HG03139 (cell line): ENCODE measurements at regions not wholly inside any gene's neighbourhood (a gene's known extent, or its start where the extent isn't known, plus 50 kb on each side); places are given as distances from the start of the nearest gene placed in this dataset.

ENCODE experiments used
- ATAC-seq: cut with Tn5 transposase; IDR thresholded peaks from one replicate; pipeline ENCODE4 v1.9.1; 2021; ENCODE audit not compliant: unreplicated experiment

DNA sequence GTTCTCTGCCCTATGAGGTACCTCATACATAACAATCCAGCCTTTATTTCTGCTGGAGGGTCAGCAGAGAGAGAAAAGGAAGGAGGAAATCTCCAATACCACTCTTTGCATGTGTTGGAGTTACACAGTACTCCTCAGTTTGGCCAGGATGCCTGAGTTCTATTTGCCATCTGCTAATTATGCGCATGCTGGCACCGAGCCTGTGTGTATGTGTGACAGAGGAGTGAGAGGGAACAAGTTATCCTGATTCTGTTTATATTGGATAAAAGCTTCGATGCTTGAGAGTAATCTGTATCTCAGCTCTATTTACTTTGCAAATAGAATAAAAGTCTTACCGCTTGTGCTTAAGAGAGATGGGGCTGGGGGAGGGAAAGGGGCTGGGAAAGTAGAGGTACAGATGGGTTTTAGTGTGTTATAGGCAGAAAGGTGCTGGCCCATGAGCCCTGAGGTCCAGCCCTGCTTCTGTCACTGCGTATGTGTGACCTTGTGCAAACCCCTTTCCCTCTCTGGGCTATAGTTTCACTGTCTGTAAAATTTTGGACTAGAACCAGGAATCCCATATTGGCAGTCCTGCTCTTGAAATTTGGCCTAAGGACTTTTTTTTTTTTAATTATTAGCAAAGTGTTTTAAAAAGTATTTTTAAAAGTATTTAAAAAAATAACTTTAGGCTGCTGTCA lies 54.5 kb upstream of the PLXNA2 start:
- no peak for ATAC-seq

DNA sequence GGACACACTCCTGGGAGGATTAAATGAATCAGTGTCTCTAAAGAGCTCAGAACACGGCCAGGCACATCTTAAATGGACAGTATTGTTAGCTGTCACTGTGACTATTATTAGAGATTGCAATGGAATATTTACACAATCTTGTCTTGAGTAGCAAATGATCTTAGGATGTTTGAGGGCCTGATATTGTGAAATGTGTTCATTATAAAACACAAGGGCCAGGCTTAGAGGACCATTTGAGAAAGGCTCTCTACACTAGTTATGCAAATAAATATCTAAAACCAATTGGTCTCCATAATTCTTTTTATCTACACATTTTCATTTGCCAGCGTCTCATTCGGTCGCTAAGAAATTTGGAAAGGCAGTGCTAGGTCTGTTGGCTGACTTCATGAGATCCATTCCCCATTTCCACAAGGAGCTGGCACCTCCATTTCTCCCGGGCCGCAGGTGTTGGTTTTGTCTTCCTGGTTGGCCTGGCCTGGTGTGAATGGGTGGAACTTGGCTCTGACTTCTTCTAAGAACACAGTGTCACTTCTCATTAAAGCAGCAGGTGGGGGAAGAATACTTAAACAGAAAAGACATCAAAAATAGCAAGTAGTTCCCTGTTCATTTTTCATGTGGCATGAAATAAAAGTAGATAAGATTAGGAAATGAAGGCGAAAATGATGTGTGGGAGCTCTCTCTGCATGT lies 56.0 kb upstream of the PLXNA2 start:
- ATAC-seq, result no peak

DNA sequence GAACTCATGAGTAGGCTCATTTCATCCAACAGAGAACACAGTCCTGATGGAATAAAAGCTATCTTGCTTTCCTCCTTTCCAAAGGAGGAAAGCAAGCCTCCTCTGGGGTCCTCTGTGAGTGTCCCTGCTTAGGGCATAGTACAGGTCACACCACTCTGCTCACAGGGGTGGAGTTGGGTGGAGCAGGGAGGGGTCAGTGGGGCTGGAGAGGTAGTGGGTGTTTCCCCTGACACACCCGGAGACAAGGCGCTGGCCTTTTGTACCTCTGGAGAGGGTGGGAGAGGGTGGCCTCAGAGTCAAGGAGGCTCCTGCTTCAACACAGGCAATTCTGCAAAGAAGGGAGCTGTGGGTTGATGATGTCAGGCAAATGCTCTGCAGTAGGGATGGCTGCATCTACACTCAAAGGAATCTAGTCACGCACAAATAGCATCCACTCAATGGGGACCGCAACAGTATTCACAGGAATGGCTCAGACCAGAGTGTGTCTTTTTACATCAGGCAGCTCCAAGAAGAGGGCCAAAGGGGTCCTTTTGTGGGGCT lies 58.6 kb upstream of the PLXNA2 start:
- no peak for ATAC-seq

DNA sequence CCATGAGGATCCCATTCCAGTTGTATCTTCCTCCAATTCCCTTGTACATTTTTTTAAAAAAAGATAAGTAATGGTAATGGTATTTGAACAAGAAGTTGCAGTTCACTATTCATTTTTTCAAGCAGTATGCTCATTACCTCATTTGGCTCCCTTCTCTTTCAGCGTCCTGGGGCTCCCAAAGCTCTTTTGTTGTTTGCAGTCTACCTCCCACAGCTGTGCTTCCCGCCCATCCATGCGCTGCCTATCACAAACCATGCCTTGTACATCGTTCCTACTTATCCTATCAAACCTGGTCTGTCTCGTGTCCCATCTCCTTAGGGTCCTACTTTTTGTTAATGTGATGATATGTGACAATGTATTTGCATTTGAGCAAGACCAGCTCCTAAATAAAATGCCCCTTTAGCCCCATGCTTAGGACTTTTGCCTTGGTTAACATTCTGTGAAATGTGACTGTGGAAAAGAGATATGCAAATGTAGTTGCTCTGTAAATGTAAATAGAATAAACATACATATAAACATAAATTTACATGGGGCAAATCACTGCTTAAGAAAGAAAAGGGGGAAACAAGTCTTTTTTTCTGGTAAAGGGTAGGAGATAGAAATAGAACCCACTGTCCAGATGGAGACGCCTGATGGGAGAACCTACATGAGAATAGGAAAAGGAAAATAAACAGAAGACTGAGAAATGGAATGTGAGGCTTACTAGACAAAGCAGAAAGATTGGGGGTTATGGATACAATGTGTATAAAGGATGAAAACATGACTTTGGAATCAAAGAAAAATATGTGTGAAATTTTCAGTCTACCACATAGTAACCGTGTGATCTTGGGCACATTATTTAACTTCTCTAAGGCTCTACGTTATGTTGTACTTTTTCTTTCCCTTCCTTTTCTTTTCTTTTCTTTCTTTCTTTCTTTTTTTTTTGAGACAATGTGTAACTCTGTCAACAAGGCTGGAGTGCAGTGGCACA lies 59.8 kb upstream of the PLXNA2 start:
- ATAC-seq, result no peak

DNA sequence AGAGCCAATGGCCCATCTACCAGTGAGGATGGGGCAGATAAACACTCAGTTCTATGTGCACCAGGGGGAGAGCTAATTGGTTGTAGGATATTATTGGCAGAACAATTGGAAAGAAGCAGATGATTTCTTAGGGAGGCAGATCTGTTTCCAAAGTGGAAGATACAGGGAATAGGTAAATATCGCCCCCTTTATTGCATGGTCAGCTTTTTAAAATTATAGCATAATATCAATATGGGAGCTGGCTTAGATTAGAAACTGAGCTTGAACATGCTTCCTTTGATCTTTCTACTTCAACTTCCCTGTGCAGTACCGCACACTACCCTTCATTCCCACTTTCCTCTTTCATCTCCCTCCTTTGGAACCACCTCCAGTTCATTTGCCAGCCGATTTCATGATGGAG lies 64.0 kb upstream of the PLXNA2 start:
- no peak for ATAC-seq

DNA sequence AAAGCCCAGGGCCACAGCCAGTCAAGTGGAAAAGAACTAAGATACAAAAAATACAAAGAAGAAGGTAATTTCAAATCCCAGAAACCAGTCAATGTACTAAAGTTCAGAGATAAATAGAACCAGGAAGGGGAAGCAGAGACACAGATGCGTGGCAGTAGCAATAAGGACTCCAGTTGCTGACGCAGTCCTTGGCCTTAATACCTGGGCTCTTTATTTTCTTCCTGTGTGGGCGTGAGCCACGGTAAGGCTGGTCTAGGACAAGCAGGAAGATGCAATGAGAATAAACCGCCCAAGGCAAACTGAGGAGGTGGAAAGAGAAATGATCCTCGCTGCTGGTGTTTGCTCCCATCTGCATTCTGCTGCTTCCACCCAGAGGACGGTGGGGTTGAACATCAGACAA lies 65.6 kb upstream of the PLXNA2 start:
- no peak for ATAC-seq

- no peak for ATAC-seq
Measured at GRCh38 chr1:208312706-208313105, 68.5 kb upstream of the PLXNA2 start.

- no peak for ATAC-seq
Measured at GRCh38 chr1:208314431-208314830, 70.2 kb upstream of the PLXNA2 start.

GRCh38 chr1:208318150-208318734 lies 74.1 kb upstream of the PLXNA2 start:
- ATAC-seq, result no peak

DNA sequence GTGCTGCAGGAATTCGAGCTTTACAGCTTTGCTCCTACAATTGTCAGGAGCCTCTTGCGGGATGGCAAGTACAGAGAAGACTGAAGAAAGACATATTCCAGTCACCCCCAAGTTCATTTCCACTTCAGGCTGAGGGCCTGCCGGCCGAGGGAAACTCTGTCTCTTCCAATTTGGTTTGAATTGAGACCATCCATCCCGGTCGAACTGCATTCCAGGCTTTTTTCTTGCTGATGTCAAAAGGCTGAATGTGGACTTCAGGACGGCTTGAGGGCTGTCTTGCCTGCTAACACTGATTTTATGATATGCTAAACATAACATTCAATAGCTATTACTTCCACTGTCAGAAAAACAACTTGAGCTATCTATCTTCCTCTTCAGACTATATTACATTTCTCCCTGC lies 79.8 kb upstream of the PLXNA2 start:
- no peak for ATAC-seq

DNA sequence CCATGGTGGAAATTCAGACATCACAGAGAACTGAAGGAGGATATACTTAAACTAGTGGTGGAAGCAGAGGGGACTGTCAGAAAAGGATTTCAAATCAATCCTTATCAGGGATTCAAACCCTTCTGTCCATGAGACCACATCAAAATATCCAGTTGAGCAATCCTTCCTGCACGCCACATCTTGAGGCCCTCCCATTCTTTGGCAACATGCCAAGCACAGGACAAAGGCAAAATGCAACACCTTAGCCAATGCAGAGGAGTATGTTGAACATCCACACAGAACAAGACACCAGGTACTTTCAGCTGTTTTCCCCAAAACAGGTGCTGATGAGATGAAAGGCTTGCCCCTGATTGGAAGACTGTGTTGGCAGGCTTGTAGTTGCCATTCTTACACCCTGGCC lies 81.8 kb upstream of the PLXNA2 start:
- ATAC-seq, result no peak

DNA sequence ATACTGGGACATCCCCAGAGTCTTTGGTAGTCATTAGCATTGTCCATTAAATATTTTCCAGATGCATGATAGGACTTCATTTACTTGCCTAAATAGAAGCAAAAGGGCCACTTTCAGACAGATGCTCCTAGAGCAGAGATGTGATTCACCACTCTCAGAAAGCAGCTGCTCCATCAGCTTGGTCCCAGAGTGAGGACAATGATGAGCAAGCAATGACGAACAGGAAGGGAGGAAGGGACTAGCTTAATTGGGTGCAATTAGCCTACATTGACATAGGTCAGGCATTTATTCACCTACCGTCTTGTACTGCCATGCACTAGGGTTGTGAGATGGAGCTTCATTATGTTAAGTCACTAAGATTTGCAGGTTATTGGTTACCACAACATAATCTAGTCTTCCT lies 85.1 kb upstream of the PLXNA2 start:
- no peak for ATAC-seq

GRCh38 chr1:208332036-208332773 lies 88.0 kb upstream of the PLXNA2 start:
- no peak for ATAC-seq

DNA sequence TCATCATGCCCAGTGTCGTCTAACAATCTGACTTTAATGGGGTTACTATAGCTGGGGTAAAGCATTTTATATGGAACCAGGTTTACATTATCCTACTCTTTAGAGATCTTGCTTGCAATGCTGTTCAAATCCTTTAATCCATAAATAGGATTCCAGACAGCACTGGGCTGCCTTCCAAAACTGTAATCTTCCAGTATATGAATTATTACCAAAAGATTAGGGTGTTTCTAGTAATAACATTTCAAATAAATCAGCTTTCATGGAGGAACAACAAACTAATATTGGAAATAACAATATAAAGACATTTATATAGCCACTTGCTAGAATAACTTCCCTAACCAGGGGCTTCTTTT lies 88.6 kb upstream of the PLXNA2 start:
- ATAC-seq, result no peak

DNA sequence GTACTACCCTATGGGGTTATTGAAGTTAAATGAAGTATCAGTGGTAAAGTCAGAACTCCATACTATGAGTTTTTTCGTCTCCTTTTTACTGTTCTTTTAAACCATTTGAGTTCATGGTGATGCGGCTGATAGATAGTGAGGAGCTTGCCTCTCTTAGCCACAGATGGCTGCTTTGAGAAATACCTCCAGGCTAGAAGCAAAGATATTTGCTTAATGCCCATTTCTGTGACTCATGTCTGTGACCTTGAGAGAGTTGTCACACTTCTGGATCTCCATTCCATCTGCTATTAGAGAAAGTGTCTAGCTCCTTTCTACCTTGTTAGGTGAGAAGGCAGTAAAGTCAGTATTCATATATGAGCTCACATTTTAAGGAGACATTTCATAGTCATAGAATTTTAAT lies 89.5 kb upstream of the PLXNA2 start:
- ATAC-seq, result no peak

- ATAC-seq, result no peak
Measured at GRCh38 chr1:208335371-208336136, 91.4 kb upstream of the PLXNA2 start.

- no peak for ATAC-seq
Measured at GRCh38 chr1:208336137-208336518, 91.9 kb upstream of the PLXNA2 start.

DNA sequence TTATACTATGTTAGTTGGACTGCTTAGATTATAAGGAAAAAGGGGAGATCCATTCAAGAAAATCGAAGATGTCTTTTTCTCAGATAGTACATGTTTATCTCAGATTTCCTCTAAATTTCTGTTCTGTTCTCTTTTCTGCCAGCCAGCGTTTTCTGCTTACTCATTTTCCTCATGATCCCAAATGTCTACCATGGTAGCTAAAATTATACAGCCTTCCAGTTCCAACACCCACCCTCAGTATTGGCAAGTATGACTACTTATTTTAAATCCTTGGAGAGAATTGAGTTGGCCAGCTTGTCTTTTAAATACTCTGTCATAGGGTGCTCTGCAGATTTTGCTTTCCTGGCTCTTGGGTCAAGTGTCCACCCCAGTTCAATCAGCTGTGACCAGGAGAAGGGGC lies 95.7 kb upstream of the PLXNA2 start:
- no peak for ATAC-seq

DNA sequence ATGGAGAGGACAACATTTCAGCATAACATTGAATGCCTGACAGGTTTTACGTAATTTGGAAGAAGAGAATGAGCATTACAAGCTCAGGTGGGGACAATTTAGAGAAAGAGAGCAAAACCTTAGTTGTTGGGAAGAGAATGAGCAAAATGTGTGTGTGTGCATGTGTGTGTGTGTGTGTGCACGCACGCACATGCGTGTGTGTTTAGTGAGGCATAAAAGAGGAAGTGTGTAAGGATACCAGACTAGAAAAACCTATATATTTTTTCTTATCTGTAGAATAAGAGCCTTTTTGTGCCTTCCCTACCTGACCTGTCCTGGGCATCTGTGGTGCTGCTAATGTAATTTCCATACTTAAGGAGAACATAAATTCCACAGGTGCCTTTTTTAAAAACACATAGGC lies 99.0 kb upstream of the PLXNA2 start:
- no peak for ATAC-seq
